Stimulated activated naive CD8-positive, alpha-beta T cell treated with anti-CD3 and anti-CD28 coated beads, Interleukin-15, amount 100 ng/mL, for 72 hours (primary cell): ENCODE measurements at regions not wholly inside any gene's neighbourhood (a gene's known extent, or its start where the extent isn't known, plus 50 kb on each side); places are given as distances from the start of the nearest gene placed in this dataset.
"Not testable (repeated sequence)": the region's sequence is repeated elsewhere in the genome, so short reads cannot be mapped to it uniquely, and the experiment has no call there.

Experiments
- ATAC-seq: fragments of 150-1000 bp; cut with Tn5 transposase; 2 replicates; pipeline ENCODE4 v1.10.0; 2021; ENCODE audit warnings: mild to moderate bottlenecking, moderate library complexity
- DNase-seq, 2 donors: peaks; one replicate each; pipeline ENCODE4 v3.0.0; 2021 to 2022
- H3K27ac Mint-ChIP-seq, 2 donors: one replicate each; pipeline ENCODE4 v1.8.0; 2022; ENCODE audit warnings: mild to moderate bottlenecking in 2 of 2, mixed read lengths in 2 of 2, moderate library complexity in 2 of 2
- H3K27me3 Mint-ChIP-seq: one replicate; pipeline ENCODE4 v1.8.0; 2022; ENCODE audit warnings: mixed read lengths
- H3K4me1 Mint-ChIP-seq: one replicate; pipeline ENCODE4 v1.8.0; 2022; ENCODE audit warnings: mild to moderate bottlenecking, mixed read lengths
- H3K4me3 Mint-ChIP-seq, 2 donors: one replicate each; pipeline ENCODE4 v1.8.0; 2022; ENCODE audit warnings: mild to moderate bottlenecking in 2 of 2, mixed read lengths in 2 of 2, moderate library complexity in 1 of 2
- H3K9me3 Mint-ChIP-seq, 2 donors: one replicate each; pipeline ENCODE4 v1.8.0; 2022; ENCODE audit warnings: mixed read lengths in 2 of 2

DNA sequence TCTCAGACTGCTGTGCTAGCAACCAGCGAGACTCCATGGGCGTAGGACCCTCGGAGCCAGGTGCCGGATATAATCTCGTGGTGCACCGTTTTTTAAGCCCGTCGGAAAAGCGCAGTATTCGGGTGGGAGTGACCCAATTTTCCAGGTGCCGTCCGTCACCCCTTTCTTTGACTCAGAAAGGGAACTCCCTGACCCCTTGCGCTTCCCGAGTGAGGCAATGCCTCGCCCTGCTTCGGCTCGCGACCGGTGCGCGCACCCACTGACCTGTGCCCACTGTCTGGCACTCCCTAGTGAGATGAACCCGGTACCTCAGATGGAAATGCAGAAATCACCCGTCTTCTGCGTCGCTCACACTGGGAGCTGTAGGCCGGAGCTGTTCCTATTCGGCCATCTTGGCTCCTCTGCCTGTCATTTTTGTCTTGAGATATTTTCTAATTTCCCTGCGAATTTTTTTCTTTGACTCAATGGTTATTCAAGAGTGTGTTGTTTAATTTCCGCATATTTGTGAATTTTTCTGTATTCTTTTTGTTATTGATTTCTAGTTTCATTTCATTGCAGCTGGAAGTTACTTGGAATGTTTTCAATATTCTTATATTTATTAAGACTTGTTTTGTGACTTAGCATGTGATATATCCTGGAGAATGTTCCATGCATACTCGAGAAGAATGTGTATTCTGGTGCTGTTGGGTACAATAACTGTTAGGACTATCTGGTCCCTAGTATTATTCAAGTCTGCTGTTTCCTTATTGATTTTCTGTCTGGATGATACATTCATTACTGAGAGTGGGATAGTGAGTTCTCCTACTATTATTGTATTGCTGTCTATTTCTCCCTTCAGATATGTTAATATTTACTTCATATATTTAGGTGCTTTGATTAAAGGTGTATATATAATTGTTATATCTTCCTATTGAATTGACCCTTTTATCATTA is 125.3 kb upstream of the ASB18 start:
- H3K4me3 Mint-ChIP-seq, ATAC-seq, H3K27me3 Mint-ChIP-seq, H3K9me3 Mint-ChIP-seq, H3K4me1 Mint-ChIP-seq, DNase-seq, H3K27ac Mint-ChIP-seq: not testable (repeated sequence)

DNA sequence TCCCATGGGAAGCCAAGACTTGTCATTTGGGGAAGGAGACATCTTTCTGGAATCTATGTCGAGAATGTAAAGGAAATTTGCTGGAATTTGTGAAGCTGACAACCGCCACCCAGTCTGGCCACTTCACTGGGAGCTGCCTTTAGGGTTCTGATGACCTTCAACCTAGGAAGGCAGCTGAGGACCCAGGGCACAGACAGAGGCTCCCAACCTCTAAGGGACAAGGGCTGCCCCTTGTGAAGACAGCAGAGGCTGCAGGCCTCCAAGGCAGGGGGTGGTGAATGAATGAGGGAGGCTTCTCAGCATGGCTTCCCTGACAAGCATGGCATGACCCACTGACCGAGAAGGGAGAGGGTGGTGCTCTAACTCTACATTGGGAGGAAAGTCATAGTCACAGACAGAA is 128.9 kb upstream of the ASB18 start:
- ATAC-seq (no peak), DNase-seq (no peak)
- H3K9me3 Mint-ChIP-seq: no peaks in the 10 kb centered on the region
- no peak overlapping the region for H3K4me3 Mint-ChIP-seq
- H3K27ac Mint-ChIP-seq: no peak overlapping the region
- H3K4me1 Mint-ChIP-seq: no peaks in the 10 kb centered on the region
- no peaks in the 10 kb centered on the region for H3K27me3 Mint-ChIP-seq

DNA sequence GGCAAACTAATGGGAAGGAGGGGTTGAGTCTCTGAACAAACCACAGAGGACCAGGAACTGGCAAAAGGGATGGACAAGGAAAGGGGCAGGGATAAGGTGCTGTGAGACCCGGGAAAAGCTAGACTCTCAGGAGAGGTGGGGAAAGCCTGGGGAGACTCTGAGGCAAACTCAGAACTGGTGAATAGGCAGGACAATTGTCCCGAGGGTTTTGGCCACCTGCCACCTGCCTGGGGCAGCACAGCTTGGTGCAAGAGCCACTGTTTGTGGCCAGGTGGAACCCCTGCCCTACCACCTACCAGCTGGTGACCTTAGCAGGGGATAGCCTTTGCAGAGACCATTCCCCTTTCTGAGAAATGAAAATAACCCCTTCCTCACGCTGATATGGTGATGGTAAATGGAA is 129.4 kb upstream of the ASB18 start:
- Mint-ChIP-seq H3K4me1 (no peaks in the 10 kb centered on the region), H3K27ac (no peak overlapping the region), H3K27me3 (no peaks in the 10 kb centered on the region), H3K4me3 (no peak overlapping the region), H3K9me3 (no peaks in the 10 kb centered on the region)
- DNase-seq (no peak), ATAC-seq (no peak)

DNA sequence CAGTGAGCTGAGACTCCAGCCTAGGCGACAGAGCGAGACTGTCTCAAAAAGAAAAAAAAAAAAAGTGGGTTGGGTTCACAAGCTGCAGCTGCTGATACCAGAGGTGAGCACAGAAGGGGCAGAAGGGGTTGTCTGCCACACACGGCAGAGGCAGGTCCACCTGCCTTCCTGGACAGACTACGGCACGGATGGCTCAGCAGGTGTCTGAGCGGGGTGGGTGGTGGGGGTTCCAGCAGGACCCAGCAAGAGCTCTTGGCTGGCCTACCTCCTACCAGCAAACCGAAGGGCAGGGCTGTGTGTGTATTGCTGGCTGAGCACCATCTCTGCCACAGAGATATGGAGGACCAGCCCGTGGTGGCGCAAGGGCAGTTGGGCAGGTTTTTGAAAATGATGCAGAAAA is 130.4 kb upstream of the ASB18 start:
- H3K27ac Mint-ChIP-seq: no peak overlapping the region
- H3K4me1 Mint-ChIP-seq: no peaks in the 10 kb centered on the region
- no peak for ATAC-seq
- H3K4me3 Mint-ChIP-seq: no peak overlapping the region
- no peaks in the 10 kb centered on the region for H3K9me3 Mint-ChIP-seq
- no peaks in the 10 kb centered on the region for H3K27me3 Mint-ChIP-seq
- DNase-seq: no peak

DNA sequence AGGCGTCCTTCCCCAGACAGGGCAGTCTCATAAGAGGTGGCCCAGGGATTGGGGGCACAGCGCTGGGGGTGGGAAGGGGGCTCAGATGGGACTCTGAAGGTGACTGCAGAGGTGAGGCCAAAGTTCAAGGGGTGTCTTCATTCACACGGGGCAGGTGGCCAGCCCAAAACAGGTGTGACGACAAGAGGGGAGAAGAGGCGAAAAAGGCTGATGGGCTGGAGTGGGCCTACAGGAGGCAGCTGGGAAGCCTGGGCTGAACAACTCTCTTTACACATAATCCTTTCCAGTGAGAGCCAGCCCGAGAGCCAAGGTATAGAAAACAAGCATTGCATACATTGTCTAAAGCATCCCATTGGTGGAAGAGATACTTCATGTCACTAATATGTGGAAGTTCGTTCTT is 130.9 kb upstream of the ASB18 start:
- no peak for ATAC-seq
- DNase-seq: no peak
- Mint-ChIP-seq H3K27me3 (no peaks in the 10 kb centered on the region), H3K9me3 (no peaks in the 10 kb centered on the region), H3K4me3 (no peak overlapping the region), H3K27ac (no peak overlapping the region), H3K4me1 (no peaks in the 10 kb centered on the region)

DNA sequence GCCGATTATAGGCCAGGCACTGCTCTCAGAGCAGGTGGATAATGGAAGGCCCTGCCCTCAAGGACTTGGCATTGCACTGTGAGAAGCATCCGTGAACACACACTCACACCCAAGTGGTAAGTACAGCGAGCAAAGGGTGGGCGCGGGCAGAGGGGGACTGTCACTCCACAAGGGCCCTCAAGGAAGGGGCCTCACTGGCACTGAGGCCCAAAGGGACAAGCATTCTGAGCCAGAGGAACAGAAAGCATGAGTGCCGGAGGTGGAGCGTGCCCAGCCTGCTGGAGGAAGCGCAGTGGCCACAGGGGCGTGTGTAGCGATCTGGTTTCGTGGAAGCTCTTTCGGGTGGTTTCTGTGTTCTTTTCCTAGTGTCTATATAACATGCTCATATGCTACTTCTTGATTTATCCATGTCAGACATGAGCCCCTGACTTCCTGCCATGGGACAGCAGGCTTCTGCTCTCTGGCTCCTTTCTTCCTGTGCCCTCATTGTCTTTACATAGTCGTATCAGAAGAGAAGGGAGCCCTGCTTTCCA is 132.7 kb upstream of the ASB18 start:
- Mint-ChIP-seq H3K4me1 (no peaks in the 10 kb centered on the region), H3K27ac (no peak overlapping the region), H3K9me3 (no peaks in the 10 kb centered on the region), H3K4me3 (no peak overlapping the region), H3K27me3 (no peaks in the 10 kb centered on the region)
- ATAC-seq (no peak), DNase-seq (no peak)

DNA sequence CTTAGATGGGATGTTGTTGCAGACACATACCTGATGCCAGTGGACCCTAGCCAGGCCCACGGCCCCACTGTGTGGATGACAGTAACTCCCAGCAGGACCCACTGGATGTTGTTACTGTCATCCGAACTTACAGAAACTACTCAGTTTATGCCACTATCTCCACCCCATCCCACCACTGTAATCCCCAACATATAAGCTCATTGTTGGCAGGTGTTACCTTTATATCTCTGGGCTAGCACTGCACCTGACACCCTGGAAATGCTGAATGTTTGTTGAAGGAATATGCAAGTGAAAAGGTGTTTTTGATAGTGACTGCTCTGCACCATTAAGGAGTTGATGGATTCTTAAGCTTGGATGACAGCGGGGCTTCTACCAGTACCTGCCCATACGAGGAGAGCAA is 133.5 kb upstream of the ASB18 start:
- H3K27me3 Mint-ChIP-seq: no peaks in the 10 kb centered on the region
- H3K4me1 Mint-ChIP-seq: no peaks in the 10 kb centered on the region
- H3K9me3 Mint-ChIP-seq: no peaks in the 10 kb centered on the region
- H3K27ac Mint-ChIP-seq: no peak overlapping the region
- DNase-seq: no peak
- H3K4me3 Mint-ChIP-seq: no peak overlapping the region
- no peak for ATAC-seq

DNA sequence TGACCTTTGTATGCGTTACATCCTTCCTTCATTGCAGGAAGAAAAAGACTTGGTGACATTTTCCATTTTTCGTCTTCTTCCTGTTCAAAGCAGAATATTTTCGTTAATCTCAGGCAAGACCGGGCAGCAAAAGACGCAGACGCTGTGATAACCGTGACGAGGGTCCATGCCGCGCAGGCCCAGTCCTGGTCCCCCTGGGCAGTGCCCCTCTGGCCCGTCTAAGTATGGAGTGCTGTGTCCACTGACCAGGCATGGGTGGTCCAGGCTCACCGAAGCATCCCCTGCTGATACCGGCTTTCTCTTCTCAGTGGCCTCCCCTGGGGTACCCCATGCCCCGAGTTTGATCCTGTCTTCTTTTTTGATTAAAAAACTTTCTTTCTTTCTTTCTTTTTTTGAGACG is 135.2 kb upstream of the ASB18 start:
- H3K4me1 Mint-ChIP-seq: no peaks in the 10 kb centered on the region
- H3K4me3 Mint-ChIP-seq: no peak overlapping the region
- no peak for ATAC-seq

DNA sequence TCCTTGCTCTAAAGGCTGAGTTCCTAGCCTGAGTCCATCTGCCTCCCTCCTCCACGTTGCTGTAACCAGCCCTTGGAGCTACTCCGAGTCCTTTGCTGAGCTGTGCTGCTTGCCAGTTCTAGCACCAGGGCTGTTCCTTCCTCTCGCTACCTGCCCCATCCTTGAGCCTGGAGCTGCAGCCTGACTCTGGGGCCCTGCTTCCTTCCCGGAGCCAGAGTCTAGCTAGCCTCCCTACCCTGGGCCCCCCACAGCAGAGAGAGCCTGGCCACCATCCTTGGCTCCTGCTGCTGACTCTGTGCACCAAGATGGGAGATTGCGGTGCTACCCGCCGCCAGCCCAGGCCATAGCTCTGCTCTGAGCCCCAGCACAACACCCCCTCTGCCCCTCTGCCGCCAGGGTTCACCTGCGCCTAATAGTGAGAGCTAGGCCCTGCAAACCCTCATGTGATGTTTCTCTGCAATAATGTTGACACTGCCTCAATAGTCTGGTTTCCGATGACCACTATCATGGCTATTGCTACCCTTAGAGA is 135.9 kb upstream of the ASB18 start:
- DNase-seq (no peak), ATAC-seq (no peak)
- Mint-ChIP-seq H3K4me1 (no peaks in the 10 kb centered on the region), H3K9me3 (no peaks in the 10 kb centered on the region), H3K4me3 (no peak overlapping the region), H3K27me3 (no peaks in the 10 kb centered on the region), H3K27ac (no peak overlapping the region)

More for the DNA sequence above, 135.2 kb upstream of the ASB18 start:
- Mint-ChIP-seq H3K9me3 (no peaks in the 10 kb centered on the region), H3K27ac (no peak overlapping the region), H3K27me3 (no peaks in the 10 kb centered on the region)
- DNase-seq: no peak

DNA sequence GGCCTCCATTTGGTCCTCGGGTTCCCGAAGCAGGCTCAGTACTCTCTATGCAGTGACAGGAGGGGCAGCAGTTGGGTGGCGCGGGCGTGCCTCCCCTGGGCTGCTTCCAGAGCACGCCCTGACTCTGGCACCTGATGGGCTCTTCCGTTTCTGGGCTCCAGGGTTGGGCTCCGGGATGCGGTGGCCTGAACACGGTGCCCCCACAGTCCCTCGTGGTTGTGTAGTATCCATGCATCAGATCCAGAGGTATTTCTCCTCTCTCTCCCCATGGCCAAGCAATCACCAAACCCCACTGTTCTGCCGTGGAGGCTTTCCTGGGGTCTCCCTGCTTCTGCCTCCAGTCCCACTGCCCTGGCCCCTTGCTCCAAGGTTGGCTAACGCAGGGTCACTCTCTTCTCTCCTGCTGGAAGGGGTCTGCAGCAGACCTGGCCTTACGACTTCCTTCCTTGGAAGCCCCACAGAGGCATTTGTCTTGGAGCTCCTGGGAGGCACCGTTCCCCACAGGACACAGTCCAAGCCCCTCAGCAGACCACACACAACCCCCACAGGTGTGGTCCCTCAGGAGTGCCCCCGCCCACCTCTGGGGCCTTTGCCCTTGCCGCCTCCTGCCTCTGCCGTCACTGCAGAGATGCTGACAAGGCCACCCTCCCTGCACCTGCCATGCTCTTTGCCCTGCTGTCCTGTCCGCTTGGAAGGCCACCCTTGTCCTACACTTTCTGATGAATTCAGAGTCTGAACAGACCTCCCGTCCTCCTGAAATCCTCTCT is 136.6 kb upstream of the ASB18 start:
- Mint-ChIP-seq H3K27me3 (no peaks in the 10 kb centered on the region), H3K27ac (no peak overlapping the region), H3K4me3 (no peak overlapping the region), H3K4me1 (no peaks in the 10 kb centered on the region), H3K9me3 (no peaks in the 10 kb centered on the region)
- ATAC-seq (no peak), DNase-seq (no peak)

DNA sequence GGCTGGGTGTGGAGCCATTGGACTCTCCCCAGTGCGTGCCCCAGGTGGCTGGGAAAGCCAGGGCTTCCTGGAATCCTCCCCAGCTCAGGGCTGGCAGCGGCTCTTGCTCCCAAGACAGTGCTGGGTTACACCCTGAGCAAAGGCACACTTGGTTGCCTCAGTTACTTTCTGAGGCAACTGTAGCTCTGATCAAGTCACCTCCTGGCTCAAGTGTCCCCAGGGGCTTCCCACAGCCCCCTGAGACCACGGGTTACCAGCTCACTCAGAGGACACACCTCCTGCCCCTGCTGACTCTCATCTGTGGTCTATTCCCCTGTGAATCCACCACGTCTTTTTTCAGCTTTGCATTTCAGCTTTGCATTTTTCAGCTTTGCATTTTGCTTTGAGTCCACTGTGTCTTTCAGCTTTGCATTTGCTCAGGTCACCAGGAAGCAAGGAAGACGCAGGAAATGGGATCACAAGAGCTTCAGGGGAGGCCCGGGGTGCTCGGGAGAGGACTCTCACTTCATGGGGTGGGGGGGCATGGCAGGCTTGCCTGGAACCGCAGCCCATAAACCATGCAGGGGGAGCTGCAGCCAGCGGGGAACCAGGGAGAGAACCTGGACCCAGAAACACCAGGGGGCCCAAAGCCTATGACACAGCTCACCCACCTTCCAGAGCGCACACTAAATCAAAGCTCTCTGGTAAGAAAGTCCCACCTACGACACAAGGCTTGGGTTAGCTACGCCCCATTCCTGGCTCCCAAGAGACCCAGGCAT is 138.0 kb upstream of the ASB18 start:
- DNase-seq (no peak), ATAC-seq (no peak)
- no peak overlapping the region for H3K27ac Mint-ChIP-seq
- H3K9me3 Mint-ChIP-seq: no peaks in the 10 kb centered on the region
- no peaks in the 10 kb centered on the region for H3K4me1 Mint-ChIP-seq
- H3K4me3 Mint-ChIP-seq: no peak overlapping the region
- no peaks in the 10 kb centered on the region for H3K27me3 Mint-ChIP-seq

DNA sequence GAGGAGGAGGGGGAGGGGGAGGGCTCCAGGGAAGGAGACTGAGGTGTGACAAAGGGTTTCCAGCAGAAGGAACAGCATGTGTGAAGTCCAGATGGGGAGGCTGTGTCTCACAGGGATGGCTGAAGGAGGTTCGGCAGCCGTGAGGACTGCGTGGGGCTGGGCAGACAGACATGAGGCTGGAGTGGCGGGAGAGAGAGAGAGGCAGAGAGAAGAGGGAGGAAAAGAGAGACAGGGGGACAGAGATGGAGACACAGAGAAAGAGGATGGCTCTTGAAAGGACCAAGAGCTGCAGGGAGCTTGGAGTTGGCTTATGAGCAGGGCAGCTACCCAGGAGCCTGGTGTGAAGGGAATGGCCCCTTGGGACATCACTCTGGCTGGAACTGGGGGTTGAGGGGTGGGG is 138.9 kb upstream of the ASB18 start:
- Mint-ChIP-seq H3K4me3 (no peak overlapping the region), H3K4me1 (no peaks in the 10 kb centered on the region), H3K27ac (no peak overlapping the region), H3K9me3 (no peaks in the 10 kb centered on the region), H3K27me3 (no peaks in the 10 kb centered on the region)
- no peak for DNase-seq
- ATAC-seq: no peak

DNA sequence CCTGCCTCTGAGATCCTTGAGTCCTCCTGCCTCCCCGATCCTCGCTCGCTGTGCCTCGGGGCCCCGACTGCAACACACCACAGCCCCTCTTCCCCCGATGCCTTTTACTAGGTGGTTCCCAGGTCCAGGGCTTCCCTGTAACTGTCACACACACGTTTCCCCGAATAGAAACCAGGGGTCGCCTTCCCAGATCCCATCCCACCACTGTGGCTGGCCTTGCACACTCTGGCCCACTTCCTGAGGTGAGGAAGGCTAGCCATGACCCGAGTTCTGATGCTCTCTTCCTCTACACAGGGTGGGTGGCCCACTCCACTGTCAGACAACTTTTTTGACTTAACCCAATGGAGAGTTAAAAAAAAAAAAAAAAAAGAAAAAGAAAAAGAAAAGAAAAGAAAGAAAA is 139.6 kb upstream of the ASB18 start:
- no peak for ATAC-seq
- Mint-ChIP-seq H3K9me3 (no peaks in the 10 kb centered on the region), H3K27ac (no peak overlapping the region), H3K4me1 (no peaks in the 10 kb centered on the region), H3K4me3 (no peak overlapping the region), H3K27me3 (no peaks in the 10 kb centered on the region)
- no peak for DNase-seq

DNA sequence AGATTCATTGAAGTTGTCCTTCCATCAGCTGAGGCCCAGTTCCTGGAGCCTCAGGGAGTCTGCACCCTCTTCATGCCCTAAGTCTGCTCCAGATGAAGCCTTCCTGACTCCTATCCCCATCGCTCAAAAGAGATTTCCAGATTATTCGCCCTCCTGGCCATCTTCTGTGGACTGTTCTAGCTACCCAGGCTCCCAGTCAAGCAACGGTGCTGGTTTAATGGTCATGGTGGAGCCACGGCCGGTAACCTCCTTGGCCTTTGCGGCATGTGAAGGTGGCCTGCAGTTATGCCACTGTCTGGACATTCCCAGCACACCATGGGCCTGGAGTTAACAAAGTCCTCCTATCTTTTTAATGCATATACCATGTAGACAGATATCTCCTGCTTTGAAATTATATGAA is 140.1 kb upstream of the ASB18 start:
- Mint-ChIP-seq H3K4me1 (no peaks in the 10 kb centered on the region), H3K27ac (no peak overlapping the region), H3K27me3 (no peaks in the 10 kb centered on the region), H3K9me3 (no peaks in the 10 kb centered on the region), H3K4me3 (no peak overlapping the region)
- no peak for DNase-seq
- no peak for ATAC-seq

DNA sequence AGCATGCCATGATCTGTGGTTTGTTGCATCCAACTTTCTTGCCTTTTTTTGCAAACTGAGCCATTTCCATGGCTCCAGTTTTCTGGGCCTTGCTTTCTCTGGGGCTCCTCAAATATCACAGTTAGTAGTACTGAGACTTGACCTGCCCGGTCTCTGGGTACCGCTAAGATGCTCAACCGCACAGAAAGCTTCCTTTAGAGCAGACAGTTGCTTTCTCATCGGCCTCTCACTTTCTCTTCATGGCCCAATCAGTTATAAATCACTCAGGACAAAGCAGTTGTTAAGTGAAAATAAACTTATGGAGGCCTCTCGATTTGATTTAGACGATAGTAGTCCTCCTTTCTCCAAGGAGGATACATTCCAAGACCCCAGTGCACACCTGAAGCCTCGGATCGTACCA is 141.2 kb upstream of the ASB18 start:
- Mint-ChIP-seq H3K27me3 (no peaks in the 10 kb centered on the region), H3K4me1 (no peaks in the 10 kb centered on the region), H3K4me3 (no peak overlapping the region), H3K9me3 (no peaks in the 10 kb centered on the region), H3K27ac (no peak overlapping the region)
- no peak for DNase-seq
- no peak for ATAC-seq
